Hepatocyte (in vitro differentiated cells): ENCODE measurements at regions not wholly inside any gene's neighbourhood (a gene's known extent, or its start where the extent isn't known, plus 50 kb on each side); places are given as distances from the start of the nearest gene placed in this dataset.

Experiments used
- DNase-seq: peaks from one replicate; pipeline ENCODE4 v3.0.0-alpha.2; 2016; ENCODE audit warnings: low spot score
- H2AFZ ChIP-seq: fragments of 200-600 bp; sonication (generic); 2 replicates; pipeline ENCODE4 v1.6.0; 2016; ENCODE audit warnings: antibody characterized with exemption, mild to moderate bottlenecking
- H3K27ac ChIP-seq: fragments of 200-600 bp; sonication (generic); 2 replicates; pipeline ENCODE4 v1.5.1; 2016; ENCODE audit warnings: mild to moderate bottlenecking
- H3K27me3 ChIP-seq: fragments of 200-600 bp; sonication (generic); 2 replicates; pipeline ENCODE4 v1.6.1; 2016
- H3K36me3 ChIP-seq: fragments of 200-600 bp; sonication (generic); replicated peaks from 2 replicates; pipeline ENCODE4 v1.5.1; 2016; ENCODE audit warnings: low read depth; ENCODE audit not compliant: insufficient read depth
- H3K4me1 ChIP-seq: fragments of 200-600 bp; sonication (generic); 2 replicates; pipeline ENCODE4 v1.5.1; 2016; ENCODE audit warnings: mild to moderate bottlenecking, moderate library complexity; ENCODE audit not compliant: insufficient read depth
- H3K4me2 ChIP-seq: fragments of 200-600 bp; sonication (generic); 2 replicates; pipeline ENCODE4 v1.6.0; 2016
- H3K4me3 ChIP-seq: fragments of 200-600 bp; sonication (generic); 2 replicates; pipeline ENCODE4 v1.5.1; 2016; ENCODE audit warnings: mild to moderate bottlenecking
- H3K79me2 ChIP-seq: fragments of 200-600 bp; sonication (generic); 2 replicates; pipeline ENCODE4 v1.6.0; 2017; ENCODE audit warnings: mild to moderate bottlenecking
- H3K9me2 ChIP-seq: fragments of 200-600 bp; sonication (generic); replicated peaks from 2 replicates; pipeline ENCODE4 v1.6.0; 2017; ENCODE audit warnings: mild to moderate bottlenecking; ENCODE audit not compliant: insufficient read depth
- H3K9me3 ChIP-seq: fragments of 200-600 bp; sonication (generic); 2 replicates; pipeline ENCODE4 v1.5.1; 2016; ENCODE audit warnings: low read depth, mild to moderate bottlenecking
- H4K20me1 ChIP-seq: fragments of 200-600 bp; sonication (generic); 2 replicates; pipeline ENCODE4 v1.6.0; 2016; ENCODE audit warnings: mild to moderate bottlenecking; ENCODE audit not compliant: insufficient read depth, poor library complexity, severe bottlenecking
- CTCF ChIP-seq: fragments of 200-600 bp; sonication (generic); IDR thresholded peaks from 2 replicates; pipeline ENCODE4 v1.5.1; 2016; ENCODE audit warnings: antibody characterized with exemption, mild to moderate bottlenecking; ENCODE audit not compliant: poor library complexity
- EZH2 ChIP-seq: fragments of 200-600 bp; sonication (generic); IDR thresholded peaks from 2 replicates; pipeline ENCODE4 v1.6.1; 2016; ENCODE audit warnings: antibody characterized with exemption, mild to moderate bottlenecking, borderline replicate concordance
- EZH2phosphoT487 ChIP-seq: fragments of 200-600 bp; sonication (generic); IDR thresholded peaks from one replicate; pipeline ENCODE4 v1.6.1; 2018; ENCODE audit warnings: antibody characterized with exemption, mild to moderate bottlenecking, low read depth, moderate library complexity; ENCODE audit not compliant: unreplicated experiment, severe bottlenecking
- WGBS: methylation state at CpG from one replicate; pipeline ENCODE4 v1.1.6; 2016; ENCODE audit warnings: low lambda C conversion rate; ENCODE audit errors: missing lambda C conversion rate; 5-methylcytosine and 5-hydroxymethylcytosine counted together

- no peak for TF ChIP-seq EZH2phosphoT487
- no peak for TF ChIP-seq CTCF
- no peak for TF ChIP-seq EZH2
- no peaks in the 10 kb centered on the region for H3K9me2 ChIP-seq
- H3K27me3 ChIP-seq = peaks cover 2% of the 10 kb centered on the region
- no peaks in the 10 kb centered on the region for H3K4me1 ChIP-seq
- 73% methylated on average over 8 of the region's 8 CpGs for WGBS
- no peak for DNase-seq
- no peak overlapping the region for H2AFZ ChIP-seq
- H3K9me3 ChIP-seq = no peaks in the 10 kb centered on the region
- H3K79me2 ChIP-seq = no peaks in the 10 kb centered on the region
- no peaks in the 10 kb centered on the region for H4K20me1 ChIP-seq
- no peak overlapping the region for H3K4me2 ChIP-seq
- H3K36me3 ChIP-seq = no peaks in the 10 kb centered on the region
- no peak overlapping the region for H3K27ac ChIP-seq
- H3K4me3 ChIP-seq = no peak overlapping the region
These were observed 158.1 kb upstream of the IGSF21 start for GRCh38 chr1:17949511-17949910.

GRCh38 chr1:17950728-17951127, 156.9 kb upstream of the IGSF21 start:
- TF ChIP-seq EZH2 (no peak), EZH2phosphoT487 (no peak), CTCF (no peak)
- Histone ChIP-seq H3K27ac (no peak overlapping the region), H3K9me3 (no peaks in the 10 kb centered on the region), H3K36me3 (no peaks in the 10 kb centered on the region), H3K27me3 (peaks cover 2% of the 10 kb centered on the region), H3K79me2 (no peaks in the 10 kb centered on the region), H4K20me1 (no peaks in the 10 kb centered on the region), H3K9me2 (no peaks in the 10 kb centered on the region), H3K4me3 (no peak overlapping the region), H3K4me1 (no peaks in the 10 kb centered on the region), H3K4me2 (no peak overlapping the region), H2AFZ (no peak overlapping the region)
- no peak for DNase-seq
- 77% methylated on average over 12 of the region's 12 CpGs for WGBS

- Histone ChIP-seq H3K4me3 (no peak overlapping the region), H3K4me2 (no peak overlapping the region), H3K9me2 (no peaks in the 10 kb centered on the region), H3K27ac (no peak overlapping the region), H3K9me3 (no peaks in the 10 kb centered on the region), H3K79me2 (no peaks in the 10 kb centered on the region), H3K27me3 (peaks cover 2% of the 10 kb centered on the region), H4K20me1 (no peaks in the 10 kb centered on the region), H2AFZ (no peak overlapping the region), H3K4me1 (no peaks in the 10 kb centered on the region), H3K36me3 (no peaks in the 10 kb centered on the region)
- WGBS = 76% methylated on average over 10 of the region's 10 CpGs
- DNase-seq = no peak
- TF ChIP-seq EZH2 (no peak), CTCF (no peak), EZH2phosphoT487 (no peak)
These were observed 155.1 kb upstream of the IGSF21 start for GRCh38 chr1:17952506-17952905.

GRCh38 chr1:17953921-17954320, 153.7 kb upstream of the IGSF21 start:
- Histone ChIP-seq H3K9me3 (no peaks in the 10 kb centered on the region), H3K4me3 (no peak overlapping the region), H3K36me3 (no peaks in the 10 kb centered on the region), H3K4me1 (no peaks in the 10 kb centered on the region), H3K27me3 (peaks cover 2% of the 10 kb centered on the region), H3K27ac (no peak overlapping the region), H3K4me2 (no peak overlapping the region), H3K79me2 (no peaks in the 10 kb centered on the region), H3K9me2 (no peaks in the 10 kb centered on the region), H2AFZ (no peak overlapping the region), H4K20me1 (no peaks in the 10 kb centered on the region)
- no peak for DNase-seq
- no peak for TF ChIP-seq EZH2
- 88% methylated on average over 4 of the region's 4 CpGs for WGBS
